GM18511 (cell line): ENCODE measurements at regions not wholly inside any gene's neighbourhood (a gene's known extent, or its start where the extent isn't known, plus 50 kb on each side); places are given as distances from the start of the nearest gene placed in this dataset.
"Not testable (repeated sequence)": the region's sequence is repeated elsewhere in the genome, so short reads cannot be mapped to it uniquely, and the experiment has no call there.

Experiments
- ATAC-seq: cut with Tn5 transposase; IDR thresholded peaks from one replicate; pipeline ENCODE4 v1.9.1; 2021; ENCODE audit warnings: mild to moderate bottlenecking, moderate library complexity; ENCODE audit not compliant: unreplicated experiment

DNA sequence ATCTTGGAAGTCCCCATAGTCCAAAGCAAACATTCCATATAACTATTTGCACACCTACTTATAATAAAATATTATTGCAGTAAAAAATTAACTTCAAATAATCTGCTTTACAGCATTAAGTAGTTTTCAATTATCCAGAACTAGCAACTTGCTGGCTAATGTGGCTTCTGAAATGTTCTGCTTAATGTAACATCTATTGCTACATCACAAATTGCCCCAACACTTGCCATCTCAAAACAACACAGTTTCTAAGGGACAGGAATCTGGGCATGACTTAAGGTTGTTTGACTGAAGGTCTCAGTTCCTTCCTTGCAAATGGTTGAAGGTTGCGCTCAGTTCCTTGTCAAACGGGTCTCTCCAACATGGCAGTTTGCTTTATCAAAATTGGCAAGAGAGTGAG is 378.5 kb upstream of the SEMA3C start:
- no peak for ATAC-seq

GRCh38 chr7:81296726-81297125 is 377.9 kb upstream of the SEMA3C start:
- ATAC-seq = no peak

GRCh38 chr7:81294897-81295515 is 376.2 kb upstream of the SEMA3C start:
- no peak for ATAC-seq

DNA sequence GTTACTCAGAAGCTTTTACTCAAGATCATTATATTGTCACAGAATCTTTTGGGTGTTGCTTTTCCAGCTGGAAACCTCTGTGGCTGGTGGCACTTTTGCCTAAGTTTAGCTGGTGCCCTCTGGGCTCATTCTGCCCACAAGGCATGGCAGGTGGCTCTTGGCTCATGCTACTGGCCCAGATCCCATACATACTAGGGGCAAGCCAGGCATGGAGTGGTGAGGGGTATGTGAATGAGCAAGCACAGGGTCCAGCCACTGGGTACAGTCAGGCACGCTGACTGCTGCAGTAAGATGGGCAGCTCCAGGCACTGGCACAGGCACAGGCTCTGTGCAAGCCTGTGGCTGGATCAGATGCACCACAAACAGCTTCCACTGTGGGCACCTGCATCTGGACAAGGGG is 375.0 kb upstream of the SEMA3C start:
- ATAC-seq = no peak

GRCh38 chr7:81286754-81287153 is 367.9 kb upstream of the SEMA3C start:
- ATAC-seq = not testable (repeated sequence)

GRCh38 chr7:81285142-81285871 is 366.5 kb upstream of the SEMA3C start:
- no peak for ATAC-seq

DNA sequence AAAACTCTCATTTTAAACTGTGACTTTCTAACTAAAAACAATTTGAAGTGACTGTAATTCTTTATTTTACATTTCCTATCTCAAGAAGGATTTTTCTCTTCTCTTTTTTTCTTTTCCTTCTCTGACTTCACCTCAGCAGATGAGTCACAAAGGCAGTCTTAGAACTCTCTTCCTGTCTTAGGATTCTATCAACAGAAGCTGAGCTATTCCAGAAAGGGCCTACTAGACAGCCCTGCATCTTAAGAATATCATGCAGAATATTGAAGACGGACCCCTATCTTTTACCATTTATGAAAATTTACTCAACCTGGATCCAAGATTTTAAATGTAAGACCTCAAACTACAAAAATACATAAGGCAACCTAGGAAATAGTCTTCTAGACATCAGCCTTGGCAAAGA is 365.7 kb upstream of the SEMA3C start:
- ATAC-seq = no peak

- no peak for ATAC-seq
Measured at GRCh38 chr7:81280531-81280930, 361.7 kb upstream of the SEMA3C start.

GRCh38 chr7:81277691-81278090 is 358.8 kb upstream of the SEMA3C start:
- no peak for ATAC-seq

GRCh38 chr7:81273601-81274397 is 354.9 kb upstream of the SEMA3C start:
- ATAC-seq = no peak

DNA sequence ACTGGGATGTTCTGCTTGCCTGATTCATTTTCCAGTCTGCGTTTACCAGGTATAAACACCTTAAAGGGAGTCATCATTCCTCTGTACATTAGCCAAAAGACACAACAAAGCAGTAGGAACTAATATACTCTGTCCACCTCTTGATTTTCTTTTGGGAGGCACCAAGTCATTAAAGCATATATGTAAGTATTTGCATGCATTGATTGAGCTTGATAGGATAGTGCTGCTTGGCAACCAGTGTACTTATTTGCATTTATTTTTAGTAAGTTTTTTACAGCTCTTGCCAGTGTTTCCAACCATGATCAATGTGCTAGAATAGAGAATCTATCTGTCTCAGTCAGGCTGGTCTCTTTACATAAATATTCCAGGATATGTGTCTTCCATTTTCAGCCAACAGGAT is 353.3 kb upstream of the SEMA3C start:
- ATAC-seq = no peak

DNA sequence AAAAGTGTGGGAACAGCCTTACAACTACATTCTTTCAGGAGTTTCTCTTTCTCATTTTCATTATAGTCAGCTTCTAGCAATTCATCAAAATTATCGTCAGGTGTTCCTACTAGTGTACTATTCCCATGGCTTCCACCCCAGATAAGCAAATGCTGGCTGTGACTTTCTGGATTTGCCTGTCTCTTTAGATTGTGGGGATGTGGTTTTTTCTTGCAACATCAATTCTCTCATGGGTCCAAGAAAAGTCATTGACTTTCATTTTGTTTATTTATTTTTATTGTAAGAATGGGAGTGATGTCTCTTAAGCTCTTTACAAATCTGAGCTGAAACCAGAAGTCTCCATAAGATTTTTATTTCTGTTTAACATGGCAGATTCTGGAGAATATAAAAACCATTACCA is 349.7 kb upstream of the SEMA3C start:
- no peak for ATAC-seq

- no peak for ATAC-seq
Measured at GRCh38 chr7:81267508-81267907, 348.7 kb upstream of the SEMA3C start.

- ATAC-seq = no peak
Measured at GRCh38 chr7:81264116-81264515, 345.3 kb upstream of the SEMA3C start.

GRCh38 chr7:81260152-81260551 is 341.3 kb upstream of the SEMA3C start:
- no peak for ATAC-seq

- no peak for ATAC-seq
Measured at GRCh38 chr7:81256991-81257390, 338.1 kb upstream of the SEMA3C start.

- ATAC-seq = no peak
Measured at GRCh38 chr7:81248420-81248819, 329.6 kb upstream of the SEMA3C start.

- not testable (repeated sequence) for ATAC-seq
Measured at GRCh38 chr7:81247364-81247763, 328.5 kb upstream of the SEMA3C start.

GRCh38 chr7:81245353-81245752 is 326.5 kb upstream of the SEMA3C start:
- no peak for ATAC-seq

DNA sequence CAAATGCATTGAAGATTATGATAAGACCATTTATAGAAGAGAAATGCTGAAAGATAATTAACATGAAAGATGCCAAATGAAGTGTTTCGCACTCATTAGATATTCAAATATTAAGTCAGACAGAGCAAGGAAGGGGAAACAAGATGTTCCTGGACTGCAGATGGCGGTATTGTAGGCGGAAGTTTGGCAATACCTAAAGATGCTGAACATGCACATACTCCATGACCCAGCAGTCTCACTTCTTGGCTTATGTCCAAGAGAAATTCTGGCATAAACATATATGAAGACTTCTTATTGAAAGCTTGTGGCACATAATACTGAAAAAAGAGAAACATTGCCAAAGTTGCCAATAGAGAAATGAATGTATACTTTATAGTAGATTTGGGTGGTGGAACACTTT is 325.4 kb upstream of the SEMA3C start:
- no peak for ATAC-seq

GRCh38 chr7:81236560-81236959 is 317.7 kb upstream of the SEMA3C start:
- ATAC-seq = no peak

DNA sequence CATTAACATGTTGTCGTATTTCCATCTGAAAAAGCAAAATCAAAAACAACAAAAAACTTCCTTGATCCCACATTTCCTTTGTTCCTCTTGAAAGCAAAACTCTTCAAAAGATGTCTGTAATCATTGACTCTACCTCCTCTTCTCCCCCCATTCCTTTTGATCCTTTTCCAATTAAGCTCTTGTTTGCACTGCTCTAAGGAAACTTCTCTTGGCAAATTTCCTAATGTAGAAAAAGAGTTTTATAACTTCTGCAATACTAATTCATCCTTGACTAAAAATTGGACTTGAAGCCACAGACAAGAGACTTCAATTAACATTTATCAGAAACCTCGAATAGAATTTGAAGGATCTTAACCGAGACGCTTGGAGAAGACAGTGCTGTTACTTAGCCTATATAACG is 317.1 kb upstream of the SEMA3C start:
- ATAC-seq = no peak
